ENCODE measurements at regions not wholly inside any gene's neighbourhood (a gene's known extent, or its start where the extent isn't known, plus 50 kb on each side); places are given as distances from the start of the nearest gene placed in this dataset.
"Not testable (repeated sequence)": the region's sequence is repeated elsewhere in the genome, so short reads cannot be mapped to it uniquely, and the experiment has no call there.

- DNase-seq (ENCODE audit: low read depth): no peak
Measured at GRCh38 chr16:27638833-27639560, 89.1 kb downstream of the KATNIP start.

- peak; percentile 40 for DNase-seq (ENCODE audit: low read depth)
Measured at GRCh38 chr16:27639561-27640276, 89.8 kb downstream of the KATNIP start.

- DNase-seq (ENCODE audit: low read depth): no peak
Measured at GRCh38 chr16:27640277-27640600, 90.3 kb downstream of the KATNIP start.

DNA sequence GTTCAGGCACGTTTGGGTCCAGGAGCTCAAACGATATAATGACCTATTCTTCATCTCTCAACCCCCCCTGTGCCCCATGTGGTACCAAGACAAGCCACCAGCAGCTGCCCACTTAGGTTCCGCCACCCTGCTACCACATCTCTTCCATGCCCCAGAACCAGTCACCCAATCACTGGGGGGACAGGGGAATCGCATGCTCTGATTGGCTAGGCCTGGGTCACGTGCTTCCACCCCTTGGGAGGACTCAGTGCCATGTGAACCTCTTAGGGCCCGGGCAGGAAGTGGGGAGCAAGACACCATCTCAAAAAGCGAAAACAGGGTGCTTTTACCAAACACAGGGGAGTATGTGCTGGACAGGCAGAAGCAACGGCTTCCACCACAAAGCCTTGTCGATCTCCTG, 91.3 kb downstream of the KATNIP start:
- DNase-seq (ENCODE audit: low read depth): no peak

- not testable (repeated sequence) for DNase-seq (ENCODE audit: low read depth)
Measured at GRCh38 chr16:27641734-27642415, 91.9 kb downstream of the KATNIP start.

- peak; percentile 38 for DNase-seq (ENCODE audit: low read depth)
Measured at GRCh38 chr16:27642756-27643155, 92.8 kb downstream of the KATNIP start.

GRCh38 chr16:27644165-27644564, 94.2 kb downstream of the KATNIP start:
- DNase-seq (ENCODE audit: low read depth): no peak

DNA sequence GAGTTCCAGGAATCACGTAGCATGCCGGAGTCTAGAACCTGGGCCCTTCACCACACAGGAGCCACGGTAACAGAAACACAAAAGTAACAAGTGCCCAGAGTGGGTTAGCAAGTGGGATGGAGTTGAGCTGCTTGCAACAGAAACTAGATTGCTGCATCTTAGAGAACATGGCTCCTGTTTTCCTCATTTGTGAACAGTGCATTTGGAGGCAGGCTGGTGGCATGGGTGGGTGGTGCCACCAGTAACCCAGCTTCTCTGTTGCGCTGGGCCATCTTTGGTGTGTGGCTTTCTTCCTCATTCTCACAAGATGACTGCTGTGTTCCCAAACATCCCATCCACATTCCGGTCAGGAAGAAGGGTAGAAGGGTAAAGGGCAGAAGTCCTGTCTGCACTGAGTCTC, 95.5 kb downstream of the KATNIP start:
- no peak for DNase-seq (ENCODE audit: low read depth)

DNA sequence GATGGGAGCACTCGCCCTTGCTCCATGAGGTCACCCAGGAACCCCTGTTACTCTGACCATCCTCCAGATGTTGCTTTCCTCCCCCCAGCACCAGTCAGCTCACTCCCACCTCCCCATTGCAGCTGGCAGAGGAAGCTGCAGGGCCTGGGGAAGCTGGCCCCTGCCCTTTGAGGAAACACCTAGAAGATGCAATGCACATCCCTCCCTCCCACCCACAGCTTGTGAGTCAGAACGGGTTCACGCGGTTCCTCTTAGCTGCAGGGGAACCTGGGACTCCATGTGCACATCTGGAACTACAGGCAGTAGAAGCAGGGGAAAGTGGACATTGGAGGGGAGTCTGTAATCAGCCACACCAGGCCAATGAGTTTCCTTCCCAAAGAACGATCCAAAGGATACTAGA, 96.9 kb downstream of the KATNIP start:
- no peak for DNase-seq (ENCODE audit: low read depth)

- no peak for DNase-seq (ENCODE audit: low read depth)
Measured at GRCh38 chr16:27649021-27649420, 99.1 kb downstream of the KATNIP start.

DNA sequence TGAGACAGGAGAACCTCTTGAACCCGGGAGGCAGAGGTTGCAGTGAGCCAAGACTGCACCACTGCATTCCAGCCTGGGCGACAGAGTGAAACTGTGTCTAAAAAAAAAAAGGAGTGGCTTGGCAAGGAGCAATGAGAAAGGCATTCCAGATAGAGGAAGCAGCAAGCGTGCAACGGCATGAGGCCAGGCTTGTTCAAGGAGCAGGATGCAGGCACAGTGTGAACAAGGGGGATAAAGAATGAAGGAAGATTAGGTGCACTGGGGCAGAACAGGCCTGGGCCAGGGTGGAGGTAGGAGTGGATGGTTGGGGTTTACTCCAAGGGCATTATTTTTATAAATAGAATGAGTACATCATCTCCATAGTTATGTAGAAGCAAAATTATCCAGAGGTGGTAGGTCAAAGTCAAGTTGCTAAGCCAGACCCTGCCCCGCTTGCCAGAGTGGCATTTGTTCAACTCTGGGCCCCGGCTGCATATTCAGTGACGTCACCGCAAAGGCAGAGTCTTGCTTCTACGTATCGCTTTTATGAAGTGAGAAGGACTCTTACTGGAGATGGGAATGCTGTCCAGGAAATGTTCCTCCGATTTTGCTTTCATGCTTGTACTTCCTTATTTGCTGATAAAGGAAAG, 100.2 kb downstream of the KATNIP start:
- DNase-seq (ENCODE audit: low read depth): no peak

DNA sequence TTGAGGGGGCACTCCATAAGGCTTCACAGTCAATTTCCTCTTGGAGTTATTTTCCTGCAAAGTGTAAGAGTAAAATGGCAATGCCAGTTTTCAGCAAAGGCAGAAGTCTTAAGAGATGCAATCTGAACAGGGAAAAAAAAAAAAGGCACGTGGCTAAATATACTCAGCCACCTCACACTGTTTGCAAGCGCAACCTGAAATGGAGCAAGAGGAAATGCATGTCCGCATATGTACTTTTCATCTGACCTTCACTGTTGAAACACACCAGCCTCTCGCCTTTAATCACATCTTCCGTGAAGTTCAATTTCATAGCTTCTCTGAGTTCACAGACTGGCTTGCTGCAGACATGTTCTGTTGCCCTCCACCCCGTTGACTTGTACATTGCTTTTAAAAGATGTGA, 101.4 kb downstream of the KATNIP start:
- no peak for DNase-seq (ENCODE audit: low read depth)

GRCh38 chr16:27657811-27658210, 107.9 kb downstream of the KATNIP start:
- no peak for DNase-seq (ENCODE audit: low read depth)

DNA sequence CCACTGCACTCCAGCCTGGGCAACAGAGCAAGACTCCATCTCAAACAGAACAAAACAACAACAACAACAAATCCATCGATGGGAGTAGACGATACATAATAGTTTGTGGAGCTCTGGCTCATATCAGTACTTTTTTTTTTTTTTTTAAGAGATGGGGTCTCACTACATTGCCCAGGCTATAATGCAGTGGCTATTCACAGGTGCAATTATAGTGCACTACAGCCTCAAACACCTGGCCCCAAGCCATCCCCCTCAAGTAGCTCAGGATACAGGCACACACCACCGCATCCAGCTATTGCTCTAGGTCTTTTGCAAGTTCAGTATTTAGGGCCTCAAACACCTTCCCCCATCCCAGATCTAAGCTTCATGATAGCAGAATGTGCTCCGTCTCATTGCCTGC, 110.6 kb downstream of the KATNIP start:
- no peak for DNase-seq (ENCODE audit: low read depth)

DNA sequence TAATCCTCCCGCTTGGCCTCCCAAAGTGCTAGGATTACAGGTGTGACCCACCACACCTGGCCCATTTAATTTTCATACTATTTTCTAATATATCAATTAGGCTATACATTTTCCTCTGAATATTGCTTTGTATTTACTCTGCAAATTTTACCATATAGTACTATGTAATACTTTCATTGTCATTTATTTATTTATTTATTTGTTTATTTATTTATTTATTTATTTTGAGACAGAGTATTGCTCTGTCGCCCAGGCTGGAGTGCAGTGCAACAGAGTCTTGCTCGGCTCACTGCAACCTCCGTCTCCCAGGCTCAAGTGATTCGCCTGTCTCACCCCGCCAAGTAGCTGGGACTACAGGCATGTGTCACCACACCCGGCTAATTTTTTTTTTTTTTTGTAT, 113.3 kb downstream of the KATNIP start:
- DNase-seq (ENCODE audit: low read depth): not testable (repeated sequence)

DNA sequence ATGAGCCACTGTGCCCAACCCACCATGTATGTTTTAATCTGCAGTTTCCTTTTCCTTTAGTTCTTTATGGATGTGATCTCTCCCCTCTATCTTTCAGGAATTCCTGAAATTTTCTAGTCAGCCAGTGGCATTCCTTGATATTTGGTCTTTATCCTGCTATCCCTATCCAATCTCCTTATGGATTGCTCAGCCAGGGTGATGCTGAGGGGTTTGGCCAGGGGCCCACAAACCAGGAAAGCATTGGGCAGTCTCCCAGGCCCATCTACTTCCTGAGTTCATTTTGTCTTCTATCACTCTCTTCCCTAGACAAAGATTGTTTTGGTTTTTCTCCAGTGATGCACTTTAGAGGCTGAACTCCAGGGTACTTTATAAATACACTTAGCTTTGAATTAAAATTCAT, 115.9 kb downstream of the KATNIP start:
- DNase-seq (ENCODE audit: low read depth): no peak

DNA sequence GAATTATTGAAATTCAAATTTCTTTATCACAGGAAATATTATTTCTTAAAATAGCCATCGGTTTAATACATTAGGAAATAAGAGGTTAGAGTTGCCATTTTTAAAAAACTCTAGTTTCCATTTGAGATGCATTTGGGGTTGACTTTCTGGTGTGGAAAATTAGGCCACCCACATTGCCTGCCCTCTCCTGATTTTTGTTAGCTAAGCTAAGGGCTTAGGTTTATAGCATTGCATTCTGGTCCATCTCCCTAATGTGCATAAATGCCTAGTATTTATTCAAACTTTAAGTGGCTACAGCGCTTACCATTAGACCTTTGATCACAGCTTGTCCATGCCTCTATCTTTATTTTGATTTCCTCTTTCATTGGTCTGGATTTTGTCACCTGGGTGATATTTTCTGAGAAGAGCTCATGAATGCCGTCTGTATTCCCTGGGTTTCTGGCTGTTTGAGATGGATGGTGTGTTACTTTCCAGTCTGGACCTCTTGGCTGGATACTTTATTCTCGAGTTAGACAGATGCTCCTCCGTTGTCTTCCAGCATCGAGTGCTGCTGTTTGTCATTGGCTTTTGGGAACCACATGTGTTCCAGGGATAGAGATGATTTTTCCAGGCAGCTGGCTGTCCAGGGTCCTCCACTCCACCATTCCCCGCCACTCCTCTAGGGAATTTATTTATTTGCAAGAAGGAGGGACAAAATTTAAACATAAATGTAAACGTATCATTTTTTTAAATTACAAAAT, 120.3 kb downstream of the KATNIP start:
- no peak for DNase-seq (ENCODE audit: low read depth)

- no peak for DNase-seq (ENCODE audit: low read depth)
Measured at GRCh38 chr16:27671410-27671809, 121.5 kb downstream of the KATNIP start.

DNA sequence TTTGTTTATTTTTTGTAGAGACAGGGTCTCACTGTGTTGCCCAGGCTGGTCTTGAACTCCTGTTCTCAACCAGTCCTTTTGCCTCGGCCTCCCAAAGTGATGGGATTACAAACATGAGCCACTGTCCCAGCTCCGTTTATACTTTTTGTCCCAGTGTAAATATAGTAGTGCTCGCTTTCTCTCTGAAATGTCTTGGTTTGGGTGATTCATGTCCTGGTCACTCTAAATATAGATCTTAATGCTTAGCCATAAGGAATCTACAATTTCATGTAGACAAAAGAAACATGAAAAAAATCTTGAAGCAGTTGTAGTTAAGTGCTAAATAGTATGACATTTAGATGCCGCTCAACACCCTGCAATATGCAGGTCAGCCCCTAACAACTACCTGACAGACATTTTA, 126.9 kb downstream of the KATNIP start:
- peak; percentile 26 for DNase-seq (ENCODE audit: low read depth)

- peak; percentile 5 for DNase-seq (ENCODE audit: low read depth)
Measured at GRCh38 chr16:27677263-27677662, 127.3 kb downstream of the KATNIP start.

DNA sequence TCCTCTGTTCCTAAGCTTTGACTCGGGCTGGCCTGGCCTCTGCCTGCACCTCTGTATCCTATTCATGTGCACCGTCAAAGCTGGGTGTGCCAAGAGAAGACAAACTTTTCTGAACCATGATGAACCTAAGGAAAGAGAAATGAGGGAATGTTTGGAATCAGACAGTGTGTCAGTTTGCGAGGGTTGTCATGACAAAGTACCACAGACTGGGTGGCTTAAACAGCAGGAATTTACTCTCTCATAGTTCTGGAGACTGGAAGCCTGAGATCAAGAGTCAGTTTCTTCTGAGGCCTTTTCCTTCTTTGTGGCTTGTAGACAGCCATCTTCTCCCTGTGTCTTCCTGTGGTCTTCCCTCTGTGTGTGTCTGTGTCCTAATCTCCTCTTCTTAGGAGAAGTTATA, 129.0 kb downstream of the KATNIP start:
- DNase-seq (ENCODE audit: low read depth): no peak

DNA sequence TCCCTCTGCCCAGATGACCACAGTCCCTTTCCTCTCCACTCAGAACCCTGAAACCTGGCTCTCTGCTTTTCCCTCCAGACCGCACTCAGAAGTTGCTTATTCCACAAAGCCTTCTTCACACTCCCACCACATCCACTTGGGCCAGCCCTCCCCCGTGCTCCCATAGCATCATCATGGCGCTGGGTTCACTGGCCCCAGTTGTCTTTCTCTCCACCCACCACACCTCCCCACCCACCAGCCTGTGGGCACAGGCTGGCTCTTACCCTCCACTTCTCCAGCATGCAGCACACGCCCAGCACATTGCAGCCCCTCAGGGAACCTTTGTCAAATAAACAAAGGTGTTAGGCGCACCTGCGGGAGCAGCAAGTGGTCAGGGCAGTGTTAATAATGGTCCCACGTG, 130.0 kb downstream of the KATNIP start:
- no peak for DNase-seq (ENCODE audit: low read depth)
